Body of pancreas (tissue), 4 donors: ENCODE measurements at regions not wholly inside any gene's neighbourhood (a gene's known extent, or its start where the extent isn't known, plus 50 kb on each side); places are given as distances from the start of the nearest gene placed in this dataset.

Experiments
- ATAC-seq: fragments of 150-250 bp; one replicate; pipeline ENCODE4 v1.9.1; 2016
- DNase-seq, 4 donors: peaks; one replicate each; pipeline ENCODE4 v3.0.0-alpha.2; 2019
- H3K27ac ChIP-seq, 4 donors: fragments of 200-600 bp; sonication (generic); 1 replicate in 3 of 4; 2 replicates in 1 of 4; pipeline versions ENCODE4 v1.5.1 to v1.6.1; 2016 to 2019; ENCODE audit warnings: mild to moderate bottlenecking in 1 of 4, mixed read lengths in 1 of 4, moderate library complexity in 1 of 4
- H3K27me3 ChIP-seq, 2 donors: fragments of 200-600 bp; sonication (generic); one replicate each; pipeline ENCODE4 v1.6.0; 2016; ENCODE audit warnings: mild to moderate bottlenecking in 1 of 2
- H3K36me3 ChIP-seq, 2 donors: fragments of 200-600 bp; sonication (generic); replicated peaks in 1 of 2; 2 replicates each; pipeline ENCODE4 v1.5.1; 2016; ENCODE audit warnings: low read depth in 2 of 2; ENCODE audit not compliant: insufficient read depth in 1 of 2
- H3K4me1 ChIP-seq: fragments of 200-600 bp; sonication (generic); one replicate; pipeline ENCODE4 v1.6.0; 2016
- H3K4me3 ChIP-seq, 2 donors: fragments of 200-600 bp; sonication (generic); 1 replicate in 1 of 2; 2 replicates in 1 of 2; pipeline ENCODE4 v1.5.1; 2016 to 2019
- H3K9me3 ChIP-seq, 3 donors: fragments of 200-600 bp; sonication (generic); 1 replicate in 2 of 3; 2 replicates in 1 of 3; pipeline ENCODE4 v1.5.1; 2016
- POLR2A ChIP-seq, 3 donors: fragments of 450-650 bp; IDR thresholded peaks; one replicate each; pipeline ENCODE4 v1.6.1; 2016; ENCODE audit warnings: antibody characterized with exemption in 3 of 3, mild to moderate bottlenecking in 2 of 3
- WGBS, 2 donors: methylation state at CpG; one replicate each; pipeline ENCODE4 v1.1.5; 2017; 5-methylcytosine and 5-hydroxymethylcytosine counted together
- intact Hi-C: fragments of 100-400 bp; cut with DNase I; formaldehyde crosslinking; loops from one replicate; pipeline ENCODE4 v1.15.1; 2023
- TF ChIP-seq, protein P1 (sequence below), 7 experiments: fragments of 450-650 bp in 4 of 7; fragments of 200-600 bp in 3 of 7; sonication (generic) in 3 of 7; IDR thresholded peaks; one replicate each; pipeline ENCODE4 v1.5.1; 2016 to 2019; ENCODE audit warnings: antibody characterized with exemption in 7 of 7

DNA sequence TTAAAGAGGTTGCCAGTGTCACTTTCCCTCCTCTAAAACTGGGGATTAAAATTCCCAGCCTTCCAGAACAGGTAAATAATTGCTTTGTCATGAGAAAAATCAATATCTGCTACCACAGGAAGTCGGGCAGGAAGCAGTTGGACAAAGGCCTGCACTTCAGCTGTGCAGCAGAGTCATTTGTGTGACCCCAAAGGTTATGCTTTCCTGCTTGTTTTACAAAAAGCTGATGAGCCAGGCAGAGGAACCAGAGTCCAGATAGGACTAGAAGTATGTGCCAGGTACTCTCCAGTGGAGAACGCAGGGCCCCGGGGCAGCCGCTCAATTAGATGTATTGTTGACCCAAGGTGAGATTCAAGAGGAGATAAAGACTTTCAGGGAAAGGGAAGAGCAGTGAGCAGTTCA lies 117.1 kb upstream of the FRMD6 start:
- Histone ChIP-seq H3K27me3 (no peaks in the 10 kb centered on the region), H3K27ac (peak overlapping the region in 3 of 4 donors; percentile 22 to 74 (median 56)), H3K4me1 (peaks cover 17% of the 10 kb centered on the region), H3K9me3 (peaks cover 0 to 5% (median 0%) of the 10 kb centered on the region in 3 donors), H3K36me3 (no peaks in the 10 kb centered on the region), H3K4me3 (no peak overlapping the region)
- ATAC-seq (peak; percentile 83), DNase-seq (peak; percentile 41 to 63 (median 58))
- intact Hi-C loops = no loop called here
- 18 to 25% methylated on average over 4 of the region's 4 CpGs for WGBS, 2 donors
- TF ChIP-seq, protein P1, sequence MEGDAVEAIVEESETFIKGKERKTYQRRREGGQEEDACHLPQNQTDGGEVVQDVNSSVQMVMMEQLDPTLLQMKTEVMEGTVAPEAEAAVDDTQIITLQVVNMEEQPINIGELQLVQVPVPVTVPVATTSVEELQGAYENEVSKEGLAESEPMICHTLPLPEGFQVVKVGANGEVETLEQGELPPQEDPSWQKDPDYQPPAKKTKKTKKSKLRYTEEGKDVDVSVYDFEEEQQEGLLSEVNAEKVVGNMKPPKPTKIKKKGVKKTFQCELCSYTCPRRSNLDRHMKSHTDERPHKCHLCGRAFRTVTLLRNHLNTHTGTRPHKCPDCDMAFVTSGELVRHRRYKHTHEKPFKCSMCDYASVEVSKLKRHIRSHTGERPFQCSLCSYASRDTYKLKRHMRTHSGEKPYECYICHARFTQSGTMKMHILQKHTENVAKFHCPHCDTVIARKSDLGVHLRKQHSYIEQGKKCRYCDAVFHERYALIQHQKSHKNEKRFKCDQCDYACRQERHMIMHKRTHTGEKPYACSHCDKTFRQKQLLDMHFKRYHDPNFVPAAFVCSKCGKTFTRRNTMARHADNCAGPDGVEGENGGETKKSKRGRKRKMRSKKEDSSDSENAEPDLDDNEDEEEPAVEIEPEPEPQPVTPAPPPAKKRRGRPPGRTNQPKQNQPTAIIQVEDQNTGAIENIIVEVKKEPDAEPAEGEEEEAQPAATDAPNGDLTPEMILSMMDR (IDR thresholded peaks at IDR 0.05) = no peak
- TF ChIP-seq POLR2A (IDR thresholded peaks at IDR 0.05) = no peak

DNA sequence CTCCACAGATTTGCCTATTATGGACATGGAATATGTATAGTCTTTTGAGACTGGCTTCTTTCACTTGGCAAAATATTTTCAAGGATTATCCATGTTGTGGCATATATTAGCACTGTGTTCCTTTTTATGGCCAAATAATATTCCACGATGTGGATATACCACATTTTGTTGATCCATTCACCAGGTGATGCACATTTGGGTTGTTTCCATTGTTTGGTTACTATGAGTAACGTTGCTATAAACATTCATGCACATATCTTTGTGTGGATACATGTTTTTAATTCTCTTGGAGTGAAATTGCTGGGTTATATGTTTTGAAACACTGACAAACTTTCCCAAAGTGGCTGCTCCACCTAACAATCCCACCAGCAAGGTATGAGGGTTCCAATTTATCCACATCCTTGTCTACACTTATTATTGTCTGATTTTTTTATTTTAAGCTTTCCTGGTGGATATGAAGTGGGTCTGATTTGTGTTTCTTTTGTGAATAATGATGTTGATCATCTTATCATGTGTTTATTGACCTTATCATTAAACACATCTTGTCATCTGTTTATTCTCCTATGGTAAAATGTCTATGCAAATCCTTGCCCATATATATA lies 116.2 kb upstream of the FRMD6 start:
- Histone ChIP-seq H3K4me3 (no peak overlapping the region), H3K4me1 (peaks cover 17% of the 10 kb centered on the region), H3K27ac (peak overlapping the region in 1 of 4 donors; percentile 74), H3K9me3 (peaks cover 0 to 5% (median 0%) of the 10 kb centered on the region in 3 donors), H3K27me3 (no peaks in the 10 kb centered on the region), H3K36me3 (no peaks in the 10 kb centered on the region)
- no peak for TF ChIP-seq POLR2A (IDR thresholded peaks at IDR 0.05)
- TF ChIP-seq, protein P1 (IDR thresholded peaks at IDR 0.05) = no peak
- WGBS, 2 donors = 81 to 83% methylated on average over 2 of the region's 2 CpGs
- no peak for DNase-seq
- no peak for ATAC-seq
- intact Hi-C loops = no loop called here

DNA sequence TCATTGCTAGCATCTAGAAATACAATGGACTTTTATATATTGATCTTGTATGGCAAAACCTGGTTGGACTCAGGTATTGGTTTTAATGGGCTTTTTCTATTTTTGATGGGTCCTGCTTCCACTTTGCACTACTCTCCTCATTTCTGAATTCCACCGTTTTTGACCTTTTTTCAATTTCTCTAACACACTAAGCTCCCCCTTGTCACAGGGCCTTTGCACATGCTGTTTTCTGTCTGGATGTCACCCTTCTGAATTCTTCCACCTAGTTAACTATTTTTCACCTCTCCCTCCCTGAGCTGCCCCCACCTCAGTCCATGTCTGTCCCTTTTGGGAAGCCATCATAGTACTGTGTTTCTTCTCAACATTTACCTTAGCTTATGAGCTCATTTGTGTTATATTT lies 112.7 kb upstream of the FRMD6 start:
- intact Hi-C loops = no loop called here
- Histone ChIP-seq H3K27ac (no peak overlapping the region), H3K4me1 (peaks cover 11% of the 10 kb centered on the region), H3K9me3 (peaks cover 0 to 5% (median 0%) of the 10 kb centered on the region in 3 donors), H3K4me3 (no peak overlapping the region), H3K27me3 (no peaks in the 10 kb centered on the region), H3K36me3 (no peaks in the 10 kb centered on the region)
- ATAC-seq (no peak), DNase-seq (no peak)
- 50 to 52% methylated on average over 1 of the region's 1 CpG for WGBS, 2 donors
- TF ChIP-seq POLR2A (IDR thresholded peaks at IDR 0.05) = no peak
- TF ChIP-seq, protein P1 (IDR thresholded peaks at IDR 0.05) = no peak

DNA sequence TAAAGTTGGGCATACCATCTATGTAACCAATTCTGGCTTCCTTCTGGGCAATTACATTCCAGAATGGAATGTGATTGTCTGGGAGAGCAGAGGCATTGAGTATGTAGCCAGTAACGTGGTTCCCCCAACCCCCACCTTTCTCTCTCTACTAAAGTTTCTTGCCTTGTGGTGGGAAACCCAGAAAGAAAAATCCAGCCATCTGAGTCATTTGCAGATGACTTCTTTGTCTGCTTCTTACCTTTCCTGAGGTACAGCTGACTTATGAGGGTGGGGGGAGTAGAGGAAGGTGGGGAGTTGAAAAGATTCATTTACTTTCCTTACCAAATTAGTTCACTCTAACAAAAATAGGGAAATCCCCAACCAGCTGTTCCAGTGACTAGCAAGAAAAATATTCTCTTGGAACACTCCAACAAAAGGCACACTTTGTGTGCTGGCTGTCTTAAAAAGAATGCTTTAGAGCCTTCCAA lies 112.1 kb upstream of the FRMD6 start:
- intact Hi-C loops = no loop called here
- Histone ChIP-seq H3K36me3 (no peaks in the 10 kb centered on the region), H3K4me1 (peaks cover 4% of the 10 kb centered on the region), H3K27me3 (no peaks in the 10 kb centered on the region), H3K9me3 (peaks cover 0 to 5% (median 0%) of the 10 kb centered on the region in 3 donors), H3K4me3 (no peak overlapping the region), H3K27ac (no peak overlapping the region)
- TF ChIP-seq, protein P1 (IDR thresholded peaks at IDR 0.05) = no peak
- no peak for TF ChIP-seq POLR2A (IDR thresholded peaks at IDR 0.05)
- ATAC-seq (peak; percentile 30), DNase-seq (no peak)
- 23 to 50% methylated on average over 1 of the region's 1 CpG for WGBS, 2 donors

DNA sequence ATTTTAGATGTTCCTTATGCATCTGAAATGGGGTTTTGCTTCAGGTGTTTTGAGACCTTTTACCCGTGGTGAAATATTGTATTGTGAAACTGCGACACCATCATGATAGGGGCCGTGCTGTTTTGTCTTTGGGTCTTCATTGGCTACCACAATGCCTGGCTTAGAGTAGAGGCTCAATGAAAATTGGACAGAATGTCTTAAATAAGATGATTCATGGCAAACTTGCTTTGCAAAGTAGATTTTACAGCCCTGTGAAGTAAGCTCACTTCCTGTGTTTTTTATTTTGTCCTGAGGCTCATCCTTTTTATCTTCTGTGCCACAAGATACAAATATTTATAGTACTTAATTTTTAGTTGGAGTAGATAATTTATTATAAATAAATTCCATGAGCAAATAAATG lies 111.3 kb upstream of the FRMD6 start:
- WGBS, 2 donors = 79 to 81% methylated on average over 3 of the region's 3 CpGs
- intact Hi-C loops = no loop called here
- TF ChIP-seq POLR2A (IDR thresholded peaks at IDR 0.05) = no peak
- TF ChIP-seq, protein P1 (IDR thresholded peaks at IDR 0.05) = no peak
- Histone ChIP-seq H3K27ac (no peak overlapping the region), H3K36me3 (no peaks in the 10 kb centered on the region), H3K27me3 (no peaks in the 10 kb centered on the region), H3K9me3 (peaks cover 0 to 4% (median 0%) of the 10 kb centered on the region in 3 donors), H3K4me1 (no peaks in the 10 kb centered on the region), H3K4me3 (no peak overlapping the region)
- ATAC-seq (no peak), DNase-seq (no peak)
